PC-3 (cell line): ENCODE measurements at regions not wholly inside any gene's neighbourhood (a gene's known extent, or its start where the extent isn't known, plus 50 kb on each side); places are given as distances from the start of the nearest gene placed in this dataset.
A peak's percentile ranks its signal among the peaks of the same experiment; 100 is the strongest.

Experiments used
- ATAC-seq: fragments of 200-7000 bp; cut with Tn5 transposase; 2 replicates; pipeline ENCODE4 v1.9.1; 2020; ENCODE audit warnings: mild to moderate bottlenecking, moderate library complexity
- BruUV-seq: library from RNA; stranded (reverse); fragments of 400-500 nt; replicated peaks from 2 replicates; lab custom pipeline; 2021; lab: Mats Ljungman, UMichigan
- CTCF ChIA-PET: fragments of 300-600 bp; sonication (Branson Sonifier 250); formaldehyde crosslinking; loops from one replicate; lab custom pipeline; 2022; ENCODE audit warnings: antibody characterized with exemption; lab: Charles Lee
- POLR2A ChIA-PET: fragments of 300-600 bp; sonication (Branson Sonifier 250); formaldehyde crosslinking; loops from one replicate; lab custom pipeline; 2022; ENCODE audit warnings: antibody characterized with exemption; ENCODE audit not compliant: unreplicated experiment; lab: Charles Lee
- DNase-seq: peaks from one replicate; pipeline ENCODE4 v3.0.0-alpha.2; 2015
- H2AFZ ChIP-seq: fragments of 300-600 bp; sonication (generic); 2 replicates; pipeline ENCODE4 v1.6.0; 2016; ENCODE audit warnings: antibody characterized with exemption, low read length
- H3F3A ChIP-seq: fragments of 300-600 bp; sonication (generic); one replicate; pipeline ENCODE4 v1.6.0; 2017; ENCODE audit warnings: antibody characterized with exemption, low read length, control low read depth, mild to moderate bottlenecking; ENCODE audit not compliant: unreplicated experiment
- H3K27ac ChIP-seq: fragments of 300-600 bp; sonication (generic); 2 replicates; pipeline ENCODE4 v1.5.1; 2016; ENCODE audit warnings: mild to moderate bottlenecking, low read length
- H3K27me3 ChIP-seq: fragments of 300-600 bp; sonication (generic); 2 replicates; pipeline ENCODE4 v1.6.1; 2016; ENCODE audit warnings: low read length, mixed read lengths
- H3K36me3 ChIP-seq: fragments of 300-600 bp; sonication (generic); 2 replicates; pipeline ENCODE4 v1.6.1; 2016; ENCODE audit warnings: low read depth, mixed run types, low read length, mixed read lengths
- H3K4me1 ChIP-seq: fragments of 300-600 bp; sonication (generic); 2 replicates; pipeline ENCODE4 v1.5.1; 2016; ENCODE audit warnings: low read length; ENCODE audit not compliant: insufficient read depth
- H3K4me2 ChIP-seq: fragments of 300-600 bp; sonication (generic); 2 replicates; pipeline ENCODE4 v1.6.0; 2016; ENCODE audit warnings: low read length
- H3K4me3 ChIP-seq: fragments of 300-600 bp; sonication (generic); 2 replicates; pipeline ENCODE4 v1.5.1; 2016; ENCODE audit warnings: mild to moderate bottlenecking, low read length, mixed read lengths
- H3K79me2 ChIP-seq: fragments of 300-600 bp; sonication (generic); 2 replicates; pipeline ENCODE4 v1.6.1; 2017; ENCODE audit warnings: low read length, mixed read lengths
- H3K9ac ChIP-seq: fragments of 300-600 bp; sonication (generic); 2 replicates; pipeline ENCODE4 v1.6.0; 2016; ENCODE audit warnings: mild to moderate bottlenecking, low read length
- H3K9me2 ChIP-seq: fragments of 300-600 bp; sonication (generic); replicated peaks from 2 replicates; pipeline ENCODE4 v1.6.1; 2016; ENCODE audit warnings: mixed run types, low read length, mixed read lengths
- H3K9me3 ChIP-seq: fragments of 300-600 bp; sonication (generic); 2 replicates; pipeline ENCODE4 v1.6.1; 2016; ENCODE audit warnings: low read length, mixed read lengths
- H4K20me1 ChIP-seq: fragments of 300-600 bp; sonication (generic); 2 replicates; pipeline ENCODE4 v1.6.1; 2016; ENCODE audit warnings: low read length, mixed read lengths
- CTCF ChIP-seq: fragments of 300-600 bp; sonication (generic); conservative IDR thresholded peaks from 2 replicates; pipeline ENCODE4 v1.5.1; 2017; ENCODE audit warnings: antibody characterized with exemption, low read depth, mild to moderate bottlenecking, low read length
- EZH2 ChIP-seq: fragments of 300-600 bp; sonication (generic); IDR thresholded peaks from one replicate; pipeline ENCODE4 v1.6.1; 2017; ENCODE audit warnings: antibody characterized with exemption, mild to moderate bottlenecking, low read length; ENCODE audit not compliant: unreplicated experiment
- EZH2phosphoT487 ChIP-seq: fragments of 300-600 bp; sonication (generic); IDR thresholded peaks from 2 replicates; pipeline ENCODE4 v1.6.1; 2018; ENCODE audit warnings: mild to moderate bottlenecking, antibody characterized with exemption, low read length, borderline replicate concordance
- intact Hi-C: fragments of 100-400 bp; cut with micrococcal nuclease; formaldehyde crosslinking; loops from 2 replicates; pipeline ENCODE4 v1.9.0; 2023

- no TSS peak for BruUV-seq
- H3K4me2 ChIP-seq: no peak overlapping the region
- no peaks in the 10 kb centered on the region for H3F3A ChIP-seq
- TF ChIP-seq EZH2phosphoT487 (no peak), EZH2 (no peak), CTCF (peak; percentile 89)
- no peaks in the 10 kb centered on the region for H3K79me2 ChIP-seq
- no peaks in the 10 kb centered on the region for H4K20me1 ChIP-seq
- no peaks in the 10 kb centered on the region for H3K9me3 ChIP-seq
- H3K27ac ChIP-seq: no peak overlapping the region
- intact Hi-C loops: loop anchor here (1.0 to 5.0 kb wide), 2 partner anchors 73 to 423 kb away; no protein-coding TSS in a partner anchor
- ATAC-seq (peak; percentile 56), DNase-seq (peak; percentile 81)
- no peaks in the 10 kb centered on the region for H3K36me3 ChIP-seq
- ChIA-PET CTCF (interaction anchor here (0.6 to 2.5 kb wide), 2 partner anchors 36 to 73 kb away, joined by 3 to 14 read pairs; no protein-coding TSS in a partner anchor), POLR2A (no interaction called here)
- H3K4me1 ChIP-seq: no peaks in the 10 kb centered on the region
- H2AFZ ChIP-seq: no peak overlapping the region
- no peaks in the 10 kb centered on the region for H3K9me2 ChIP-seq
- 0 out of 2 replicates have a peak, but pooled peaks cover 10% of the 10 kb centered on the region for H3K27me3 ChIP-seq
- no peak overlapping the region for H3K9ac ChIP-seq
- no peak overlapping the region for H3K4me3 ChIP-seq
Observed at GRCh38 chr2:211085056-211085680, 528.8 kb downstream of the CPS1 start.

- Histone ChIP-seq H2AFZ (no peak overlapping the region), H3K36me3 (no peaks in the 10 kb centered on the region), H3K4me3 (no peak overlapping the region), H3K9me2 (no peaks in the 10 kb centered on the region), H3F3A (no peaks in the 10 kb centered on the region), H3K27ac (no peak overlapping the region), H4K20me1 (no peaks in the 10 kb centered on the region), H3K4me1 (no peaks in the 10 kb centered on the region), H3K9me3 (no peaks in the 10 kb centered on the region), H3K27me3 (0 out of 2 replicates have a peak, but pooled peaks cover 10% of the 10 kb centered on the region), H3K4me2 (no peak overlapping the region), H3K79me2 (no peaks in the 10 kb centered on the region), H3K9ac (no peak overlapping the region)
- TF ChIP-seq CTCF: no peak
- no peak for TF ChIP-seq EZH2
- TF ChIP-seq EZH2phosphoT487: no peak
- BruUV-seq: no TSS peak
- POLR2A ChIA-PET: no interaction called here
- DNase-seq: no peak
- ATAC-seq: no peak
- intact Hi-C loops: loop anchor here (5.0 kb wide), 1 partner anchor 424 kb away; no protein-coding TSS in a partner anchor
- CTCF ChIA-PET: interaction anchor here (1.3 to 2.5 kb wide), 2 partner anchors 31 to 72 kb away, joined by 3 to 14 read pairs; no protein-coding TSS in a partner anchor
Observed at GRCh38 chr2:211086049-211086448, 529.6 kb downstream of the CPS1 start.

GRCh38 chr2:211089127-211089526, 532.7 kb downstream of the CPS1 start:
- no TSS peak for BruUV-seq
- intact Hi-C loops: loop anchor here (5.0 kb wide), 1 partner anchor 427 kb away; no protein-coding TSS in a partner anchor
- H2AFZ ChIP-seq: no peak overlapping the region

More at GRCh38 chr2:211089127-211089526, 532.7 kb downstream of the CPS1 start:
- ChIA-PET CTCF (no interaction called here), POLR2A (no interaction called here)
- Histone ChIP-seq H3K79me2 (no peaks in the 10 kb centered on the region), H3K4me3 (no peak overlapping the region), H3K9me3 (no peaks in the 10 kb centered on the region), H3K27me3 (no peaks in the 10 kb centered on the region), H3K4me1 (no peaks in the 10 kb centered on the region), H3K36me3 (no peaks in the 10 kb centered on the region), H3F3A (no peaks in the 10 kb centered on the region), H3K9me2 (no peaks in the 10 kb centered on the region), H4K20me1 (no peaks in the 10 kb centered on the region), H3K9ac (no peak overlapping the region), H3K27ac (no peak overlapping the region), H3K4me2 (no peak overlapping the region)
- TF ChIP-seq EZH2phosphoT487 (no peak), CTCF (no peak), EZH2 (no peak)
- ATAC-seq: no peak
- DNase-seq: no peak
